ENCODE measurements at regions not wholly inside any gene's neighbourhood (a gene's known extent, or its start where the extent isn't known, plus 50 kb on each side); places are given as distances from the start of the nearest gene placed in this dataset.

- TF ChIP-seq, protein P1, sequence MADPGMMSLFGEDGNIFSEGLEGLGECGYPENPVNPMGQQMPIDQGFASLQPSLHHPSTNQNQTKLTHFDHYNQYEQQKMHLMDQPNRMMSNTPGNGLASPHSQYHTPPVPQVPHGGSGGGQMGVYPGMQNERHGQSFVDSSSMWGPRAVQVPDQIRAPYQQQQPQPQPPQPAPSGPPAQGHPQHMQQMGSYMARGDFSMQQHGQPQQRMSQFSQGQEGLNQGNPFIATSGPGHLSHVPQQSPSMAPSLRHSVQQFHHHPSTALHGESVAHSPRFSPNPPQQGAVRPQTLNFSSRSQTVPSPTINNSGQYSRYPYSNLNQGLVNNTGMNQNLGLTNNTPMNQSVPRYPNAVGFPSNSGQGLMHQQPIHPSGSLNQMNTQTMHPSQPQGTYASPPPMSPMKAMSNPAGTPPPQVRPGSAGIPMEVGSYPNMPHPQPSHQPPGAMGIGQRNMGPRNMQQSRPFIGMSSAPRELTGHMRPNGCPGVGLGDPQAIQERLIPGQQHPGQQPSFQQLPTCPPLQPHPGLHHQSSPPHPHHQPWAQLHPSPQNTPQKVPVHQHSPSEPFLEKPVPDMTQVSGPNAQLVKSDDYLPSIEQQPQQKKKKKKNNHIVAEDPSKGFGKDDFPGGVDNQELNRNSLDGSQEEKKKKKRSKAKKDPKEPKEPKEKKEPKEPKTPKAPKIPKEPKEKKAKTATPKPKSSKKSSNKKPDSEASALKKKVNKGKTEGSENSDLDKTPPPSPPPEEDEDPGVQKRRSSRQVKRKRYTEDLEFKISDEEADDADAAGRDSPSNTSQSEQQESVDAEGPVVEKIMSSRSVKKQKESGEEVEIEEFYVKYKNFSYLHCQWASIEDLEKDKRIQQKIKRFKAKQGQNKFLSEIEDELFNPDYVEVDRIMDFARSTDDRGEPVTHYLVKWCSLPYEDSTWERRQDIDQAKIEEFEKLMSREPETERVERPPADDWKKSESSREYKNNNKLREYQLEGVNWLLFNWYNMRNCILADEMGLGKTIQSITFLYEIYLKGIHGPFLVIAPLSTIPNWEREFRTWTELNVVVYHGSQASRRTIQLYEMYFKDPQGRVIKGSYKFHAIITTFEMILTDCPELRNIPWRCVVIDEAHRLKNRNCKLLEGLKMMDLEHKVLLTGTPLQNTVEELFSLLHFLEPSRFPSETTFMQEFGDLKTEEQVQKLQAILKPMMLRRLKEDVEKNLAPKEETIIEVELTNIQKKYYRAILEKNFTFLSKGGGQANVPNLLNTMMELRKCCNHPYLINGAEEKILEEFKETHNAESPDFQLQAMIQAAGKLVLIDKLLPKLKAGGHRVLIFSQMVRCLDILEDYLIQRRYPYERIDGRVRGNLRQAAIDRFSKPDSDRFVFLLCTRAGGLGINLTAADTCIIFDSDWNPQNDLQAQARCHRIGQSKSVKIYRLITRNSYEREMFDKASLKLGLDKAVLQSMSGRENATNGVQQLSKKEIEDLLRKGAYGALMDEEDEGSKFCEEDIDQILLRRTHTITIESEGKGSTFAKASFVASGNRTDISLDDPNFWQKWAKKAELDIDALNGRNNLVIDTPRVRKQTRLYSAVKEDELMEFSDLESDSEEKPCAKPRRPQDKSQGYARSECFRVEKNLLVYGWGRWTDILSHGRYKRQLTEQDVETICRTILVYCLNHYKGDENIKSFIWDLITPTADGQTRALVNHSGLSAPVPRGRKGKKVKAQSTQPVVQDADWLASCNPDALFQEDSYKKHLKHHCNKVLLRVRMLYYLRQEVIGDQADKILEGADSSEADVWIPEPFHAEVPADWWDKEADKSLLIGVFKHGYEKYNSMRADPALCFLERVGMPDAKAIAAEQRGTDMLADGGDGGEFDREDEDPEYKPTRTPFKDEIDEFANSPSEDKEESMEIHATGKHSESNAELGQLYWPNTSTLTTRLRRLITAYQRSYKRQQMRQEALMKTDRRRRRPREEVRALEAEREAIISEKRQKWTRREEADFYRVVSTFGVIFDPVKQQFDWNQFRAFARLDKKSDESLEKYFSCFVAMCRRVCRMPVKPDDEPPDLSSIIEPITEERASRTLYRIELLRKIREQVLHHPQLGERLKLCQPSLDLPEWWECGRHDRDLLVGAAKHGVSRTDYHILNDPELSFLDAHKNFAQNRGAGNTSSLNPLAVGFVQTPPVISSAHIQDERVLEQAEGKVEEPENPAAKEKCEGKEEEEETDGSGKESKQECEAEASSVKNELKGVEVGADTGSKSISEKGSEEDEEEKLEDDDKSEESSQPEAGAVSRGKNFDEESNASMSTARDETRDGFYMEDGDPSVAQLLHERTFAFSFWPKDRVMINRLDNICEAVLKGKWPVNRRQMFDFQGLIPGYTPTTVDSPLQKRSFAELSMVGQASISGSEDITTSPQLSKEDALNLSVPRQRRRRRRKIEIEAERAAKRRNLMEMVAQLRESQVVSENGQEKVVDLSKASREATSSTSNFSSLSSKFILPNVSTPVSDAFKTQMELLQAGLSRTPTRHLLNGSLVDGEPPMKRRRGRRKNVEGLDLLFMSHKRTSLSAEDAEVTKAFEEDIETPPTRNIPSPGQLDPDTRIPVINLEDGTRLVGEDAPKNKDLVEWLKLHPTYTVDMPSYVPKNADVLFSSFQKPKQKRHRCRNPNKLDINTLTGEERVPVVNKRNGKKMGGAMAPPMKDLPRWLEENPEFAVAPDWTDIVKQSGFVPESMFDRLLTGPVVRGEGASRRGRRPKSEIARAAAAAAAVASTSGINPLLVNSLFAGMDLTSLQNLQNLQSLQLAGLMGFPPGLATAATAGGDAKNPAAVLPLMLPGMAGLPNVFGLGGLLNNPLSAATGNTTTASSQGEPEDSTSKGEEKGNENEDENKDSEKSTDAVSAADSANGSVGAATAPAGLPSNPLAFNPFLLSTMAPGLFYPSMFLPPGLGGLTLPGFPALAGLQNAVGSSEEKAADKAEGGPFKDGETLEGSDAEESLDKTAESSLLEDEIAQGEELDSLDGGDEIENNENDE (IDR thresholded peaks at IDR 0.05; ENCODE audit: insufficient replicate concordance, low read length), result no peak
- no peak for TF ChIP-seq JUND (IDR thresholded peaks at IDR 0.05; ENCODE audit: low read length)
- no peak for TF ChIP-seq EZH2 (IDR thresholded peaks at IDR 0.05; ENCODE audit: low read depth, low read length, severe bottlenecking)
- TF ChIP-seq NRF1 (IDR thresholded peaks at IDR 0.05; ENCODE audit: low read depth, low read length), result no peak
- no peak for TF ChIP-seq MAFK (IDR thresholded peaks at IDR 0.05; ENCODE audit: low read depth, low read length)
- TF ChIP-seq ASH2L (IDR thresholded peaks at IDR 0.05; ENCODE audit: low read length), result no peak
- TF ChIP-seq FOSL1 (IDR thresholded peaks at IDR 0.05; ENCODE audit: insufficient read depth, low read depth, low read length), result no peak
- no peak for TF ChIP-seq CBX8 (IDR thresholded peaks at IDR 0.05; ENCODE audit: borderline replicate concordance, low read depth, low read length)
- TF ChIP-seq GABPA (IDR thresholded peaks at IDR 0.05; ENCODE audit: borderline replicate concordance, insufficient read depth, low read length), result no peak
- TF ChIP-seq CTBP2 (IDR thresholded peaks at IDR 0.05; ENCODE audit: borderline replicate concordance, insufficient read depth, insufficient read length, low read length), result no peak
- TF ChIP-seq KDM1A (IDR thresholded peaks at IDR 0.05; ENCODE audit: borderline replicate concordance, low read length), result no peak
- no peak for TF ChIP-seq MAX (IDR thresholded peaks at IDR 0.05)
Observed at GRCh38 chr12:114957225-114957624, 273.2 kb upstream of the TBX3 start (continued).

Data from H1 (cell line).